ENCODE measurements at regions not wholly inside any gene's neighbourhood (a gene's known extent, or its start where the extent isn't known, plus 50 kb on each side); places are given as distances from the start of the nearest gene placed in this dataset.

- ATAC-seq (ENCODE audit: low read depth) (no peak), DNase-seq (no peak)
- dilution Hi-C loops (cut with HindIII; ENCODE audit: low sequenced_read_pairs, unreplicated experiment): no loop called here
- H2AFZ ChIP-seq (replicated peaks; ENCODE audit: low read length, poor library complexity): no peak overlapping the region
- no peak overlapping the region for H4K5ac ChIP-seq (ENCODE audit: low read depth, low read length)
- H4K91ac ChIP-seq (ENCODE audit: insufficient read depth, low read depth, low read length): no peak overlapping the region
- no peak overlapping the region for H3K56ac ChIP-seq (ENCODE audit: extremely low read depth, insufficient read depth, low read length)
- no peak overlapping the region for H2AK5ac ChIP-seq (ENCODE audit: low read depth, low read length)
- no TSS peak for BruUV-seq (replicated peaks)
- H4K8ac ChIP-seq (ENCODE audit: low read depth in 2 of 2, low read length in 2 of 2): no peak overlapping the region
- H2BK20ac ChIP-seq (ENCODE audit: low read depth, low read length): no peak overlapping the region
- H2BK15ac ChIP-seq (ENCODE audit: low read depth, low read length): no peak overlapping the region
- no peak overlapping the region for H2BK120ac ChIP-seq (ENCODE audit: low read depth, low read length)
- TF ChIP-seq ELK1 (IDR thresholded peaks at IDR 0.05; ENCODE audit: borderline replicate concordance, low read depth, low read length) (no peak), CTCF (conservative IDR thresholded peaks at IDR 0.05; ENCODE audit: low read depth, low read length) (no peak), MAZ (IDR thresholded peaks at IDR 0.05; ENCODE audit: borderline replicate concordance, low read depth, low read length) (no peak), SMC3 (IDR thresholded peaks at IDR 0.05; ENCODE audit: low read depth, low read length) (no peak), RCOR1 (IDR thresholded peaks at IDR 0.05; ENCODE audit: insufficient replicate concordance, low read length) (no peak), NFE2L2 (IDR thresholded peaks at IDR 0.05; ENCODE audit: low read depth, low read length) (no peak), POLR2A (IDR thresholded peaks at IDR 0.05; ENCODE audit: low read depth, low read length) (no peak), USF2 (IDR thresholded peaks at IDR 0.05; ENCODE audit: low read depth, low read length) (no peak), BHLHE40 (IDR thresholded peaks at IDR 0.05; ENCODE audit: low read depth, low read length) (no peak)
- 92% methylated on average over 5 of the region's 9 CpGs; no CpG with 5 or more reads in 1 of the 2 experiments for WGBS, 2 experiments (ENCODE audit: extremely low coverage in 2 of 2, insufficient read length in 1 of 2)
- no peaks in the 10 kb centered on the region for H3K9me1 ChIP-seq (ENCODE audit: insufficient read depth, low read length)
- intact Hi-C loops (cut with micrococcal nuclease): no loop called here
- no peak overlapping the region for H3K4me2 ChIP-seq (ENCODE audit: low read depth, low read length)
- H4K20me1 ChIP-seq (ENCODE audit: insufficient read depth, low read length): no peaks in the 10 kb centered on the region
- H3K79me1 ChIP-seq (ENCODE audit: low read depth in 1 of 2, low read length in 2 of 2): no peaks in the 10 kb centered on the region
- H3K23ac ChIP-seq (ENCODE audit: low read depth, low read length): no peak overlapping the region
- in situ Hi-C loops (cut with MboI; ENCODE audit: low sequenced_read_pairs): no loop called here
- CTCF ChIA-PET: no interaction called here
- POLR2A ChIA-PET (ENCODE audit: unreplicated experiment): no interaction called here
- H3K14ac ChIP-seq (replicated peaks; ENCODE audit: low read depth, low read length): no peak overlapping the region
- no peak overlapping the region for H3K27ac ChIP-seq (ENCODE audit: insufficient read depth, low read length)
- H3K9ac ChIP-seq (ENCODE audit: low read depth, low read length): no peak overlapping the region
- no peak overlapping the region for H3K18ac ChIP-seq (ENCODE audit: low read depth, low read length)
- H2BK5ac ChIP-seq (ENCODE audit: low read depth, low read length, poor library complexity, severe bottlenecking): no peak overlapping the region
- no peak overlapping the region for H2AK9ac ChIP-seq (replicated peaks; ENCODE audit: low read depth, low read length, poor library complexity)
- H3K4ac ChIP-seq (ENCODE audit: low read depth, low read length): no peak overlapping the region
- H3K27me3 ChIP-seq (ENCODE audit: control insufficient read depth, insufficient read depth, low read length): no peaks in the 10 kb centered on the region
- H3K4me3 ChIP-seq (ENCODE audit: insufficient read depth, low read depth, low read length): no peak overlapping the region
- peaks cover 47% of the 10 kb centered on the region for H3K9me3 ChIP-seq (ENCODE audit: control insufficient read depth, insufficient read depth, low read length)
- no peaks in the 10 kb centered on the region for H3K36me3 ChIP-seq (ENCODE audit: control insufficient read depth, insufficient read depth, low read length)
- no peaks in the 10 kb centered on the region for H3K4me1 ChIP-seq (ENCODE audit: control insufficient read depth, insufficient read depth, low read length)
These were observed 109.3 kb upstream of the AFDN start for GRCh38 chr6:167717455-167717854.

All from IMR-90 (cell line).